HG03060 (cell line): ENCODE measurements at regions not wholly inside any gene's neighbourhood (a gene's known extent, or its start where the extent isn't known, plus 50 kb on each side); places are given as distances from the start of the nearest gene placed in this dataset.

Experiments used
- ATAC-seq: cut with Tn5 transposase; IDR thresholded peaks from one replicate; pipeline ENCODE4 v1.9.1; 2021; ENCODE audit warnings: low read depth, moderate number of reproducible peaks; ENCODE audit not compliant: unreplicated experiment

DNA sequence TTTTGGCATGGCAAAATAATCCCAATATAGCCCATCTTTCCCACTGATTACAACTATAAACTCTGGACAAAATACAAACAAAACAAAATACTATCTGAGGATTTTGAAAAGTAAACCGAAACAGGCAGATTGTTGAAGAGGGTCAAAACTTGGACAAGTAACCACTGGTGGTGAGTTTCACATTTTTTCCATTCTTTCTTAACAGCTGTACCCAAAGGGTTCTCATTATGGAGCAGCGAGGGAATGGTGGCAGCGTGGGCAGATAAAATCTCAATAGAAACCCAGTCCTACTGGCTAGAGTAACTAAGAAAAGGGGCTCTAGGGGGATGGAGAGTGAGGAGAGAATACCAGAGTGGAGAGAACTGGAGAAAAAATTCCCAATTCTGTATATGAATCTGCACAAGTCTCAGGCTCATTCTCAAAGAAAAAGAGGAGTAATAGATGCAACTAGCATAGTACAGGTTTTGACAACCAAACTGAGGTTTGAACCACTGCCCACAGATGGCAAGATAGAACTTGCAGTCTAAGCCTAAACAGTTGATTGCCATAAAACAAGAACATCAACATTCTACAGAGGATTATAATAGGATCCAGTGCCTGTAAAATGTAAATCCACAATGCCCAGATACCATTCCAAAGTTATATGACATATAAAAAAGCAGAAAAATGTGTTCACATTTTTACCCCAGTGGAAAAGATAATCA lies 284.5 kb downstream of the KCNRG start:
- ATAC-seq = no peak

DNA sequence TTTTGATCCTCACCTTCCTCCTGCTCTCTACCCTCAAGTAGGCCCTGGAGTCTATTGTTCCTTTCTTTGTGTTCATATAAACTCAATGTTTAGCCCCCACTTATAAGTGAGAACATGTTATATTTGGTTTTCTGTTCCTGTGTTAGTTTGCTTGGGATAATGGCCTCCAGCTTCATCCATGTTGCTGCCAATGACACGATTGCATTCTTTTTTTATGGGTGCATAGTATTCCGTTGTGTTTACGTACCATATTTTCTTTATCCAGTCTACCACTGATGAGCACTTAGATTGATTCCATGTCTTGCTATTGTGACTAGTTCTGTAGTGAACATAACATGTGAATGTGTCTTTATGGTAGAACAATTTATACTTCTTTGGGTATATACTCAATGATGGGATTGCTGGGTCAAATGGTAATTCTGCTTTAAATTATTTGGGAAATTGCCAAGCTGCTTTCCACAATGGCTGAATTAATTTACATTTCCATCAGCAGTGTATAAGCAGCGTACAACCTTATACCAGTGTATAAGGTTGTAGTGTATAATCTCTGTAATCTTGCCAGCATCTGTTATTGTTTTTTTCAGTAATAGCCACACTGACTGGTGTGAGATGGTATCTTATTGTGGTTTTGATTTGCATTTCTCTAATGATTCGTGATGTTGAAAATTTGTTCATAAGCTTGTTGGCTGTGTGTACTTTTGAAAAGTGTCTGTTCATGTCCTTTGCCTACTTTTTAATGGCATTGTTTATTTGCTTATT lies 288.9 kb downstream of the KCNRG start:
- no peak for ATAC-seq

DNA sequence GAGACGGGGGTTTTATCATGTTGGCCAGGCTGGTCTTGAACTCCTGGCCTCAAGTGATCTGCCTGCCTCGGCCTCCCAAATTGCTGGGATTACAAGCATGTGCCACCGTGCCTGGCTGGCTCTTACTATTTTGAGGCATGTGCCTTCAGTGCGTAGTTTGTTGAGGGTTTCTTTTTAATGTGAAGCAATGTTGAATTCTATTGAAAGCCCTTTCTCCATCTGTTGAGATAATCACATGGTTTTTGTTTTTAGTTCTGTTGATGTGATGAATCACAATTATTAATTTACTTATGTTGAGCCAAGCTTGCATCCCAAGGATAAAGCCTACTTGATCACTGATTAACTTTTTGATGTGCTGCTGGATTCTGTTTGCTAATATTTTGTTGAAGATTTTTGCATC lies 290.9 kb downstream of the KCNRG start:
- no peak for ATAC-seq

DNA sequence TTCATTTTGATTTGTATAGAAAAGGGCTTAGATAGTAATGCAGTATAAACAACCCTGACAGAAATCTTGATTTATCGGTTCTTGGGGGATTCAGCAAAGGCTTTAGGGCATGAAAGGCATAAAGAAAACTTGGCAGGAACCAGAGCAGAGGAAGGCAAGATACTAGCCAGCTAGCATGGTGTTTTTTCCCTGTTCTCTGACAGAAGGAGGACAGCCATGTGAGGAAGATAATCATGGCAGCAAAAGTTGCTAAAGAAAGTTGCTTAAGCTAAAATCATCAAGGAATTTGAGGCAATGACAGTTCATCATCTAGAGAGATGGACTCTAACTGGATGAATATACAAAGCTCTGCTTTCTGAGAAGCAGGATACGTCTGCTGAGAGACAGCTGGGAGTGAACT lies 294.1 kb downstream of the KCNRG start:
- ATAC-seq = no peak

DNA sequence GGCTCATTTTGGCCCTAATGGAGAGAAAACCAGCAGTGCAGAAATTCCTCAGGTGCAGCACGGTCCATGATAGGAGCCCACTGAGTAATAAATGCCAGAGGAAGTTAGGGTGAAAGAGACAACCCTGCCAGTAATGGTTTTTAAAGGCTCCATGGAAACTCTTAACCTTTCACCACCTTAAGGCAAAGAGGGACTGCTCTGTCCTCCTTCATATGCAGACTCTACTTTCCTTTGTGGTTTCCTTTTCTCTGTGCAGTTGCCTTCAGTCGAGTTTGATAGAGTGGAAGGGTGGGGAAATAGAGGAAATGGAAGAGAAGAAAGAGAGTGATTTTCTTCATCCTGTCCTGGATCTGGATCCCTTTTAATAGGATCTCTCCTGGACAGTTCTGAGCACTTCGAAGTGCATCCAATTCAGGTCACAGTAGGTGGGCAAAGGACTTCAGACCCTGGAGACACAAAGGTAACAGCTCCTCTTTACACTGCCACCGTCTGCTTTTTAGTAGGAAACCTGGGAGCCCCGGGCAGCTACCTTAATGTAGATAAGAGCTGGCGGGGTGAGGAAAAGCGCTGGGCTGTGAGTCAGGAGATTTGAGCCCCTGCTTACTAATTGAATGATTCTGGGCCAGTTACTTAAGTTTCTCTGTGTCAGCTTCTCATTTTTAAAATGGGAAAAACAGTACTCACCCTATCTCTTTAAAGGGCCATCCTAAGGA lies 294.8 kb downstream of the KCNRG start:
- ATAC-seq = no peak

DNA sequence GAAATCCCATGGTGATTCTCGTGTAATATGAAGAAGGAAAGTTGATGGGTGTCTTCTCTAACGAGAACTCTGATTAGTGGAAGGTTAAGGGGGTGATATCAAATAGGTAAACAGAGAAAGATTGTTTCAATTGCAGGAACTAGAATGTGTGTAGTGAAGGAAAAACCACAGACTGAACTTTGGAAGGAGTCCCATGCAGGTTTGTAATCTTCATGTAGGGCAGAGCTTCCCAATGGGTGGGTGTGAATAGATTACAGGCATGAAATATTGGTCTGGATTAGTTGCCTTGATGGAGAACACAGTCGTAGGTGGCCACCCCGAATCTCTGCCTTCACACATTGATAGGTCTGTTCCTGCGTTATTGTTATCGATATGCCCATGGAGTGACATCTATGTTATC lies 295.5 kb downstream of the KCNRG start:
- ATAC-seq = no peak

DNA sequence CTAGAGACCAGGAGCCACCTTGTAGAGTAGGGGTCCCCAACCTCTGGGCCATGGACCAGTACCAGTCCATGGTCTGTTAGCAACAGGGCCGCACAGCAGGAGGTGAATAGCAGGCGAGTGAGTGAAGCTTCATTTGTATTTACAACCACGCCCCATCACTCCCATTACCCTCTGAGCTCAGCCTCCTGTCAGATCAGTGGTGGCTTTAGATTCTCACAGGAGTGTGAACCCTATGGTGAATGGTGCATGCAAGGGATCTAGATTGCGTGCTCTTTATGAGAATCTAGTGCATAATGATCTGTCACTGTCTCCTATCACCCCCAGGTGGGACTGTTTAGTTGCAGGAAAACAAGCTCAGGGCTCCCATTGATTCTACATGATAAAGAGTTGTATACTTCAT lies 303.6 kb downstream of the KCNRG start:
- no peak for ATAC-seq

DNA sequence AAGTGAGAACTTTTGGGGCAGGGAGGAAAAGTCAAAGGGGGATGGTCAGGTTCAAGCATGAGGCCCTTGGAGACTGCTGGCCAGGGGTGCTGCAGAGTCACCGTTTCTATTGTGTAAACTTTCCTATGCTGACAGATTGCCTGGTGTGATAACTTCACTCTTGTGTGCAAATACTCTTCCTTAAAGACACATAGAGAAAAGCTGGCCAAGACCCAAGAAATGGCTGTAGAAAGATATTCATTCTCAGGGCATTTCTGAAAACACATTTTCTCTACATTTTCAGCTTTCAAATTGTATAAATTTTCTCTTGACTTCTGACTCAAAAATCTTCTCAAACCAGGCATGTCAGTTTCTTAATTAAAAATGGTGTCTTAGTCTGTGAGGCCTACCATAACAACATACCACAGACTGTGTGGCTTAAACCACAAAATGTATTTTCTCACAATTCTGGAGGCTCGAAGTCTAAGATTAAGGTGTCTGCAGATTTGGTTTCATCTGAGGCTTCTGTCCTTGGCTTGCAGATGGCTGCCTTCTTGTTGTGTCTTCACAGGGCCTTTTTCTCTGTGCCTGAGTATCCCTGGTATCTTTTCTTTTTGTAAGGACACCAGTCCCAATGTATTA lies 304.5 kb downstream of the KCNRG start:
- ATAC-seq = no peak

DNA sequence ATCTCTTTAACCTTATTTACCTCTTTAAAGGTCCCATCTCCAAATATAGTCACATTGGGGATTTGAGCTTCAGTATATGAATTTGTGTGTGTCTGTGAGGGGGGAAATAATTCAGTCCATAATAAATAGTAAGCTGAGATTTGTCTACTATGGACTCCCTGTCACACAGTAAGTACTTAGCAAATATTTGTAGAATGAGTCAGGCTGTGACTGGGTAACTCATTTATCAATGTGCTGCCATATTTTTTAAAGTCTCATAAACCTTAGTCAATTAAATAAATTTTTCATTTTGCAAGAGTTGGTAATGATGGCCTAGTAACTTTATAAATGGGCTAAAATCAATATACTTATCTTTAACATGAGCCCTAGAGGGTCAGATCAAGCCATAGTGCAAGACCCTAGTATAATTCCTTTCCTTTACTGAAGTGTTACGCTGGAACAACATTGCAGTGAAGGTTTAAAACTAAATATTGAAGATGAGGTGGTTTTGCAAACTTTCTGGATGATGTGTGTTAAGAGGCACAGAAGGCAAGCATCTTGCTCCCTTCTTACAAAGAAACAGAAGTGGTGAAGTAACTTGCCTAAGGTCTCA lies 305.1 kb downstream of the KCNRG start:
- ATAC-seq = no peak

DNA sequence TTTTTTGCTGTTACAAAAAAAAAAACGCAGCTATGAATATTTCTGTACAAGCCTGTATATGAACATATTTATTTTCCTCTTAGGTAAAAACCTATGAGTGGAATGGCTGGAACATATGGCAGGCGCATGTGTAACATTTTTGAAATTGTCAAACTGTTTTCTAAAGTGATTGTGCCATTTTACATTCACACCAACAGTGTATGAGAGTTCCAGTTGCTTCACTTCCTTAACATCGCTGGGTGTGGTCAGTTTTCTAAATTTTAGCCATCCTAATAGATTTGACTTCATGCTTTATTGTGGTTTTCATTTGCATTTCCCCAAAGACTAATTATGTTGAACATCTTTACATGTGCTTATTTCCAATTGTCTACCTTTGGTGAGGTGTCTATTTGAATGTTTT lies 306.8 kb downstream of the KCNRG start:
- no peak for ATAC-seq

DNA sequence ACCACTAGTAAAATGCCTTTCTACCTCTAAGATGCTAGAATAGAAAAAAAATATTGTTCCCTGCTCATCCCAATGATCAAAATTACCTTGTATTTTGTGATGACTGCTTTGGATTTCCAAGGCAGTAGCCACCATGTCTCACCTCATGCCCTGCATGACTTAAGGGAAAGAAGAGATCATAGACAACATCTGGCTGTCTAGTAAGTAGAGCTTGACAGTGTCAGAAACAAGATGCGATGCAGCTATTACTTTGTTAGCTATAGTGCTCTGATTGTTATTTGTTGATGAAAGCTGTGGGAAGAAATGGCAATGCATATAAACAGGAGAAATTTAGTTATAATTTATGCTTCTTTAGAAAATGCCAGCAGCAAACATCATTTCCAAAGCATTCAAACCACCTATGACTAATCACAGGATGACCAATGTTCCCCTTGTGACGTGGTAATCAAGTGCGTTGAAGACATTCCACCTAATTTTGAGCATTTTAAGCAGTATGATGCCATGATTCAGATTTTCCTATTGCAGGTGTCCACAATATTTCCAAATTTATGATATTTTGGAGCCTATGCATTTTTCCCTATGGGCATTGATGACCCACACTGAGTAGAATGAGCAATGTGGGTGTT lies 308.3 kb downstream of the KCNRG start:
- no peak for ATAC-seq

DNA sequence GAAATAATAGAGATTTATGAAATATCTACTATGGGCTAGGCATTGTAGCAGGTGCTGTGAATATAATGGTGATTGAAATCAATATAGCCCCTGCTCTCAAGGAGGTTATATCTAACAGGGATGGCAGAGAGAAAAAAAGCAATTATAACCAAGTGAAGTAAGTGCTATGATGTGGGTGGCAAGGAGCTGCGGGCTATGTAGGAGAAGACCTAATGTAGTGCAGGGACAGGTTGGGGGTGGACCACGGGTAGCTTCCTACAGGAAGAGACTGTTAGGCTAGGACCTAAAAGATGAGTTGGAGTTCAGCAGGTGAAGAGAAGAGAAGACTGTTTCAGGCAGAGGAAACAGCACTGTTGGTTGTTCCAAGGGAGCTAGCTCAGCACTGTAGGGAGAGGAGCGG lies 311.0 kb downstream of the KCNRG start:
- ATAC-seq = no peak

DNA sequence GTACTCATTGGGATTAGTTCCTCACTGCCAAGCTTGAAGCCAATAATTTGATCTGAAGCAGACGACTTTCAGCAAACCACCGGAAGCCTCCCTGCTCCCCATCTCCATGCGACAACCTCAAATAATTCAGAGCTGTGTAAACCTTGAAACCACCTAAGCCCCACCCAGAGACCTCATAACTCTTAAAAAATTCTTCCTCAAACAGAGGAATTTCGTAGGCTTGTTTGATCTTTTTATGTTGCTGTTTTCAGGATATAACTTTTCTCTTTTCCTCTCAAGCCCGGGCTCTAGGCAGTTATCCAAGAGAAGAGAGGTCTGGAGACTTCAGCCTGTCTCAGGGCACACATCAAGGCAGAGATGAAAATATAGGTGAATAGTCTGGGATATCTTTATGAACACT lies 311.6 kb downstream of the KCNRG start:
- no peak for ATAC-seq

DNA sequence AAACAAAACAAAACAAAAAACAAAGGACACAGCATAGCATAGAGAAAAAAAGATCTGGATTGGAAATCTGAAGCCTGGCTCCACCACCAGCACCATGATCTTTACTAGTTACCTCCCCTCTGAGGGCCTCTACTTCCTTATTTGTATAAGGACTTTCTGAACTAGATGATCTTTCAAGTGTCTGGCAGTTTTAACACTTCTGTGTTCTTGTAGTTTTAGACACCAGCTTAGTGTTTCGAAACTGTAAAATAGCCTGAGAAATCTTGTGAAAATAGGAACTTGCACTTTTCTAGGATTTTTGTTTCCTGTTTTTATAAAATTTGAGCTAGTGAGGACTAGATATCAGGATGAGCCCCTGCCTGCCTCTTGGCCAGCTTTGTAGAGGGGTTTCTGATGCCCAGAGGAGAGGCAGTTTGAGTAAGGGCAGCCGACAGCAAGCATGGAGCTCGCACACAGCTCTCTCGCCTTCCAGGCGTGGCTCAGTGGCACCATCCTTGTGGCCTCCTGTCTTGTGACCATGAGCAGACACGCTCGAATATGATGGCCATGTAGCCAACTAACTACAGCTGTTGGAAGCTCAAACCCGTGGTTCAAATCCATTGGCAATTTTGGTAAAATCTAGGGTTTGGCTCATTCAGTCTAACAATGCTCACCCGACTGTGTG lies 319.0 kb downstream of the KCNRG start:
- ATAC-seq = no peak

DNA sequence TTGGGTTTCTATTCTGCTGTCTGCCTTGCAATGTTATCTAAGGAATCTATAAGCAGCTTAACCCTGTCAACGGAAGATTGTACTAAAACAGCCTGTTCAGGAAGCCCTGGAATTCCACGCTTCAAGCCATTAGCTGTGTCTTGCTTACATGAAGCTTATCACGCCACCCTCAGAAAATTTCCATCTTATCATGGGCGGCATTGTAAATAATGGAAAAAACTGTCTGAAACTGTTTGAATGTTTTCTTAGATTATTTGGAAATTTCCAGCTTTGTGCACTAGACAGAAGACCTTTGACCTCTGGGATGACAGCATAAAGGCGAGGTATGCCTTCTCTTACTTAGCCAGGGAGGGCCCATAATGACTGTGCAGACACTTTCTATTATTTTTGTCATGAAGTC lies 319.7 kb downstream of the KCNRG start:
- no peak for ATAC-seq

DNA sequence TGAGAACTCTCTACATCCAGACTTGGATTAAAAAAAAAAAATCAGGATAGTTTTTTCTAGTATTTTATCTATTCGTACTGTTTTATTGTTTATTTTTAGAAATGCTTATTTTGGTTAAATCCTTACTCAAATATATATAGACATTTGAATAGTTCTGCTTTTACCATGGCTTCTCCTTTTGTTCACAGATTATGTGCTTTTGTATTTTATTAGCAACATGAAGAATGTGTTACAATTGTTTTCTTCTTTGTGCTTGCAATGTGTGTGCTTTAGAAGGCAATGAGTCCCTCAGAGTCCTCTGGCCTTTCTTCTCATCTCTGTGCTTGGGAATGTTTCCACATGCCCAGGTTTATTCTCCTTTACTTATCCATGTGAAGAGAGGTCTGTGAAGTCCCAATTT lies 324.0 kb downstream of the KCNRG start:
- no peak for ATAC-seq

DNA sequence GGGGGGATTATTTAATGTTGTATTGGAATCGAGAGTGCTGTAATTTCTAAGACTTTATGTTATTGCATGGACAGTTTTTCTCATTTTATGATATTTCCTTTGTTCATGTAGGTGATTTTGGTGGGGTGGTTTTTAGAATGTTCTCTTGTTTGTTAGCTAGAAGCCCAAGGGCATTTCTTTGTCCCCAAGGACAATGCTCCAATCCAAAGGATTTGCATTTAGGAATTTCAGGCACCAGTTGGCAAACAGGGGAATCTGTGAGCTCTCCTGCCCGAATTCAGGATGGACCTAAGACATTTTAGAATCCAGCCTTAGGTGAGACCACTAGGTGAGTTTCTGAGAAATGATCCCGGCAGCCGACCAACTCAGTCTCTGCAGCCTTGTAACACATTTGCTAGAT lies 324.9 kb downstream of the KCNRG start:
- ATAC-seq = no peak

DNA sequence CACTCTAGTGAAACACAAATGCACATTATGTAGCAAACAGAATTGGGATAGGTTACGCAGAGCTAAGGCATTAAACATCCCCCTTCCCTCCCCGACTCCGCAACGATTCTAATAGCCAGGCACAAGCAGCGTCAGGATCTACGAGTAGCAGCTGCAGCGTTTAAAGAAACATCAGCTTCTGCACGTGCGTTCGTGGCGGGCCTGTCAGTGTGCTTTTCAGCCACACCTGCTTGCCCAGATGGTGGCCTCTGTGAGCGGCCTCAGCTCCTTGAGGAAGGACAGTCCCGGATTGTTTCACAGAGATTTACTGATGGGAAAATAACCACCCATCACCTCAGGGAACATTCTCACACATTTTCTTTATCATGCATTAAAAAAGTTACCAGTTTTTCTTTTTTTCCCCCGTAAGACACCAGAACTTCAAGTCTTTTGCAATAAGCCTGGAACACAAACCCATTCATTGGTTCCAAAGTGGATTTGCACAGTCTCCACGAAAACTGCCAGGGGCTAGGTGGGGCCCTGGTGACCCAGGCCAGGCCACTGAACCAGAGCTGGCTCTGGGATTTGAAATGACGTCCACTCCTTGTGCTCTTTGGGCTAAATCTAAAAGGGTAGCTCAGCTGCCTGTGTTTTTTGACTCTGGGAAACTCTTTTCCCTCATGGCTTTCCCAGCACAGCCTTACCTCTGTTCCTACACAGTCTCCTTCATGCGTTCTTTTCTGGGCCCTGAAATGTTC lies 325.5 kb downstream of the KCNRG start:
- no peak for ATAC-seq

DNA sequence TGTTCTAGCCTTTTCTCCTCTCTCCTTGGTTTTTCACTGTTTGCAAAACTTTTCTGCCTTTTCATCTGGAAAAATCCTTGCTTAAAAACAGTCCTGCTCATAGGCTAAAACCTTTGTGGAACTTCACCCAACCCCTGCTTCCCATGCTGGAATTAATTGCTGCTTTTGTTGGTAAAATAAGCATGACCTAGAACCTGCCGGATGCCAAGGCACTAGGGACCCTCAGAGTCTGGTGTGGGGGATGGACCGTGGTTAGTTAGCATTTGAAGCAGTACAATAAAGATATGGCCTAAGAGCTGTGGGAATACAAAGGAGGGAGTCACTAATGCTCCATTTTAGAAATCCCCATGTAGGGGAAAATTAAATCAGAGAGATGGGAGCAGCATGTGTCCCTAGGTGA lies 326.3 kb downstream of the KCNRG start:
- ATAC-seq = no peak
